IMR-90 (cell line): ENCODE measurements at regions not wholly inside any gene's neighbourhood (a gene's known extent, or its start where the extent isn't known, plus 50 kb on each side); places are given as distances from the start of the nearest gene placed in this dataset.

ENCODE experiments used
- ATAC-seq: fragments of 200-7000 bp; cut with Tn5 transposase; 2 replicates; pipeline ENCODE4 v1.9.1; 2020; ENCODE audit warnings: low read depth, mild to moderate bottlenecking, moderate library complexity
- BruUV-seq: library from RNA; stranded (reverse); fragments of 400-500 nt; replicated peaks from 2 replicates; lab custom pipeline; 2021; lab: Mats Ljungman, UMichigan
- CTCF ChIA-PET: fragments of 300-600 bp; formaldehyde crosslinking; extraction: SDS; loops from one replicate; lab custom pipeline; 2021; ENCODE audit warnings: antibody characterized with exemption; lab: Yijun Ruan, JAX
- POLR2A ChIA-PET: fragments of 300-600 bp; sonication (Branson Sonifier 250); formaldehyde crosslinking; loops from one replicate; lab custom pipeline; 2022; ENCODE audit warnings: antibody characterized with exemption; ENCODE audit not compliant: unreplicated experiment; lab: Charles Lee
- DNase-seq: peaks from one replicate; pipeline ENCODE4 v3.0.0; 2013
- H2AFZ ChIP-seq: replicated peaks from 2 replicates; pipeline ENCODE3; 2013; ENCODE audit warnings: low read length, mild to moderate bottlenecking; ENCODE audit not compliant: poor library complexity
- H2AK5ac ChIP-seq: 2 replicates; pipeline ENCODE4 v1.6.1; 2013; ENCODE audit warnings: low read depth, low read length, inconsistent platforms
- H2AK9ac ChIP-seq: replicated peaks from 2 replicates; pipeline ENCODE3; 2013; ENCODE audit warnings: mild to moderate bottlenecking, low read depth, low read length, moderate library complexity; ENCODE audit not compliant: poor library complexity
- H2BK120ac ChIP-seq: 2 replicates; pipeline ENCODE4 v1.6.1; 2013; ENCODE audit warnings: low read depth, low read length, inconsistent platforms
- H2BK15ac ChIP-seq: 3 replicates; pipeline ENCODE4 v1.6.1; 2013; ENCODE audit warnings: low read depth, low read length, inconsistent platforms
- H2BK20ac ChIP-seq: 2 replicates; pipeline ENCODE4 v1.6.1; 2013; ENCODE audit warnings: low read depth, mild to moderate bottlenecking, inconsistent platforms, low read length, moderate library complexity
- H2BK5ac ChIP-seq: 2 replicates; pipeline ENCODE4 v1.6.1; 2013; ENCODE audit warnings: mild to moderate bottlenecking, low read depth, low read length, inconsistent platforms; ENCODE audit not compliant: poor library complexity, severe bottlenecking
- H3K14ac ChIP-seq: replicated peaks from 2 replicates; pipeline ENCODE4 v1.6.1; 2013; ENCODE audit warnings: low read depth, low read length, inconsistent platforms
- H3K18ac ChIP-seq: 2 replicates; pipeline ENCODE4 v1.6.1; 2013; ENCODE audit warnings: low read depth, low read length, control low read depth
- H3K23ac ChIP-seq: 2 replicates; pipeline ENCODE4 v1.6.1; 2013; ENCODE audit warnings: low read depth, low read length, inconsistent platforms
- H3K27ac ChIP-seq: 2 replicates; pipeline ENCODE4 v1.5.1; 2013; ENCODE audit warnings: mild to moderate bottlenecking, control low read depth, low read length; ENCODE audit not compliant: insufficient read depth
- H3K27me3 ChIP-seq: 2 replicates; pipeline ENCODE4 v1.6.1; 2013; ENCODE audit warnings: low read length; ENCODE audit not compliant: control insufficient read depth, insufficient read depth
- H3K36me3 ChIP-seq: 2 replicates; pipeline ENCODE4 v1.6.1; 2013; ENCODE audit warnings: low read length, mixed read lengths; ENCODE audit not compliant: control insufficient read depth, insufficient read depth
- H3K4ac ChIP-seq: 2 replicates; pipeline ENCODE4 v1.6.1; 2013; ENCODE audit warnings: low read depth, low read length, inconsistent platforms
- H3K4me1 ChIP-seq: 2 replicates; pipeline ENCODE4 v1.6.1; 2013; ENCODE audit warnings: low read length, mixed read lengths; ENCODE audit not compliant: control insufficient read depth, insufficient read depth
- H3K4me2 ChIP-seq: 2 replicates; pipeline ENCODE4 v1.6.1; 2013; ENCODE audit warnings: low read depth, mild to moderate bottlenecking, control low read depth, low read length, moderate library complexity
- H3K4me3 ChIP-seq: 2 replicates; pipeline ENCODE4 v1.5.1; 2013; ENCODE audit warnings: low read depth, mild to moderate bottlenecking, control low read depth, low read length, moderate library complexity; ENCODE audit not compliant: insufficient read depth
- H3K56ac ChIP-seq: 2 replicates; pipeline ENCODE4 v1.6.1; 2013; ENCODE audit warnings: low read length, inconsistent platforms; ENCODE audit not compliant: insufficient read depth; ENCODE audit errors: extremely low read depth
- H3K79me1 ChIP-seq, 2 experiments: 2 replicates each; pipeline ENCODE4 v1.6.1; 2013; ENCODE audit warnings: low read length in 2 of 2, inconsistent platforms in 1 of 2, low read depth in 1 of 2
- H3K9ac ChIP-seq: 2 replicates; pipeline ENCODE4 v1.6.1; 2013; ENCODE audit warnings: low read depth, low read length, control low read depth
- H3K9me1 ChIP-seq: 2 replicates; pipeline ENCODE4 v1.6.1; 2013; ENCODE audit warnings: low read length, inconsistent platforms; ENCODE audit not compliant: insufficient read depth
- H3K9me3 ChIP-seq: 2 replicates; pipeline ENCODE4 v1.6.1; 2013; ENCODE audit warnings: low read length; ENCODE audit not compliant: control insufficient read depth, insufficient read depth
- H4K20me1 ChIP-seq: 2 replicates; pipeline ENCODE4 v1.6.1; 2013; ENCODE audit warnings: low read length, inconsistent platforms; ENCODE audit not compliant: insufficient read depth
- H4K5ac ChIP-seq: 2 replicates; pipeline ENCODE4 v1.6.1; 2013; ENCODE audit warnings: mild to moderate bottlenecking, low read depth, low read length, control low read depth
- H4K8ac ChIP-seq, 2 experiments: 2 replicates each; pipeline ENCODE4 v1.6.1; 2013; ENCODE audit warnings: low read depth in 2 of 2, low read length in 2 of 2, control low read depth in 1 of 2, inconsistent platforms in 1 of 2
- H4K91ac ChIP-seq: 2 replicates; pipeline ENCODE4 v1.6.1; 2013; ENCODE audit warnings: low read depth, low read length, inconsistent platforms; ENCODE audit not compliant: insufficient read depth
- BHLHE40 ChIP-seq: fragments of 150-350 bp; IDR thresholded peaks from 2 replicates; pipeline ENCODE4 v1.6.1; 2016; ENCODE audit warnings: mild to moderate bottlenecking, low read depth, low read length
- CEBPB ChIP-seq: IDR thresholded peaks from 2 replicates; pipeline ENCODE4 v1.6.1; 2012; ENCODE audit warnings: low read depth, low read length, improper control_type of control experiment
- CHD1 ChIP-seq: IDR thresholded peaks from 2 replicates; pipeline ENCODE4 v1.6.1; 2012; ENCODE audit warnings: low read depth, low read length, improper control_type of control experiment
- FOS ChIP-seq: fragments of 150-350 bp; IDR thresholded peaks from 2 replicates; pipeline ENCODE4 v1.6.1; 2016; ENCODE audit warnings: low read depth, low read length
- MAFK ChIP-seq: IDR thresholded peaks from 2 replicates; pipeline ENCODE4 v1.6.1; 2012; ENCODE audit warnings: low read depth, low read length, improper control_type of control experiment
- MAZ ChIP-seq: IDR thresholded peaks from 2 replicates; pipeline ENCODE4 v1.6.1; 2012; ENCODE audit warnings: low read depth, mild to moderate bottlenecking, low read length, improper control_type of control experiment, moderate library complexity, borderline replicate concordance
- MXI1 ChIP-seq: IDR thresholded peaks from 2 replicates; pipeline ENCODE4 v1.6.1; 2012; ENCODE audit warnings: low read depth, mild to moderate bottlenecking, low read length, moderate library complexity, borderline replicate concordance
- NFE2L2 ChIP-seq: fragments of 150-350 bp; IDR thresholded peaks from 2 replicates; pipeline ENCODE4 v1.6.1; 2016; ENCODE audit warnings: low read depth, mild to moderate bottlenecking, low read length
- POLR2A ChIP-seq: IDR thresholded peaks from 2 replicates; pipeline ENCODE4 v1.6.1; 2012; ENCODE audit warnings: mild to moderate bottlenecking, low read depth, low read length
- RAD21 ChIP-seq: IDR thresholded peaks from 2 replicates; pipeline ENCODE4 v1.6.1; 2012; ENCODE audit warnings: low read length, improper control_type of control experiment
- RFX5 ChIP-seq: IDR thresholded peaks from 2 replicates; pipeline ENCODE4 v1.8.0; 2012; ENCODE audit warnings: low read depth, mild to moderate bottlenecking, low read length, moderate library complexity
- USF2 ChIP-seq: fragments of 150-350 bp; IDR thresholded peaks from 2 replicates; pipeline ENCODE4 v1.6.1; 2017; ENCODE audit warnings: mild to moderate bottlenecking, antibody characterized with exemption, low read length, low read depth
- WGBS, 2 experiments: methylation state at CpG; one replicate each; pipeline versions ENCODE4 v1.1.5 to v1.1.7; 2013; ENCODE audit warnings: missing lambda C conversion rate in 2 of 2; ENCODE audit not compliant: insufficient read length in 1 of 2; ENCODE audit errors: extremely low coverage in 2 of 2; 5-methylcytosine and 5-hydroxymethylcytosine counted together
- dilution Hi-C: fragments of 300-500 bp; cut with HindIII; formaldehyde crosslinking; loops from one replicate; pipeline ENCODE4 v1.14.3; 2018; ENCODE audit warnings: low sequenced_read_pairs; ENCODE audit not compliant: unreplicated experiment
- in situ Hi-C: fragments of 300-500 bp; cut with MboI; formaldehyde crosslinking; loops from 3 replicates; pipeline ENCODE4 v1.14.3; 2019; ENCODE audit warnings: low sequenced_read_pairs, inconsistent platforms, mixed read lengths
- intact Hi-C: fragments of 100-400 bp; cut with micrococcal nuclease; formaldehyde crosslinking; loops from 2 replicates; pipeline ENCODE4 v1.10.0; 2022

GRCh38 chr13:75224053-75224742, 257.8 kb downstream of the TBC1D4 start:
- dilution Hi-C loops (no loop called here), intact Hi-C loops (no loop called here), in situ Hi-C loops (loop anchor here (25.0 kb wide), 2 partner anchors 1087 to 1462 kb away; partner anchors contain the start of gene KLF12)
- Histone ChIP-seq H2BK15ac (no peak overlapping the region), H3K27me3 (peaks cover 2% of the 10 kb centered on the region; the same call in 1 of the 2 replicates), H3K4me3 (no peak overlapping the region), H4K8ac (no peak overlapping the region), H3K23ac (no peak overlapping the region), H2BK120ac (no peak overlapping the region), H3K4ac (no peak overlapping the region), H4K20me1 (no peaks in the 10 kb centered on the region), H2AFZ (no peak overlapping the region), H3K9me1 (peaks cover 3% of the 10 kb centered on the region; the same call in 1 of the 2 replicates), H3K56ac (no peak overlapping the region), H3K4me1 (no peaks in the 10 kb centered on the region; the same call in 1 of the 2 replicates), H4K5ac (no peak overlapping the region), H3K14ac (no peak overlapping the region), H4K91ac (no peak overlapping the region), H3K27ac (no peak overlapping the region), H2BK5ac (no peak overlapping the region), H3K4me2 (no peak overlapping the region), H3K9me3 (no peaks in the 10 kb centered on the region), H3K18ac (no peak overlapping the region), H3K36me3 (no peaks in the 10 kb centered on the region), H3K79me1 (no peaks in the 10 kb centered on the region), H3K9ac (no peak overlapping the region), H2AK5ac (no peak overlapping the region), H2BK20ac (no peak overlapping the region), H2AK9ac (no peak overlapping the region)
- BruUV-seq, result no TSS peak
- ATAC-seq (no peak), DNase-seq (no peak)
- 85% methylated on average over 2 of the region's 6 CpGs; no CpG with 5 or more reads in 1 of the 2 experiments for WGBS, 2 experiments
- ChIA-PET CTCF (no interaction called here), POLR2A (interaction anchor here (0.6 kb wide), 1 partner anchor 451 kb away, joined by 4 read pairs; no protein-coding TSS in a partner anchor)
- TF ChIP-seq MAFK (no peak), POLR2A (no peak), MAZ (no peak), USF2 (no peak), CHD1 (no peak), FOS (no peak), CEBPB (no peak), NFE2L2 (no peak), BHLHE40 (no peak), RFX5 (no peak), MXI1 (no peak), RAD21 (no peak)
